HG03159 (cell line): ENCODE measurements at regions not wholly inside any gene's neighbourhood (a gene's known extent, or its start where the extent isn't known, plus 50 kb on each side); places are given as distances from the start of the nearest gene placed in this dataset.

Experiments used
- ATAC-seq: cut with Tn5 transposase; IDR thresholded peaks from one replicate; pipeline ENCODE4 v1.9.1; 2021; ENCODE audit warnings: mild to moderate bottlenecking, moderate library complexity; ENCODE audit not compliant: unreplicated experiment

DNA sequence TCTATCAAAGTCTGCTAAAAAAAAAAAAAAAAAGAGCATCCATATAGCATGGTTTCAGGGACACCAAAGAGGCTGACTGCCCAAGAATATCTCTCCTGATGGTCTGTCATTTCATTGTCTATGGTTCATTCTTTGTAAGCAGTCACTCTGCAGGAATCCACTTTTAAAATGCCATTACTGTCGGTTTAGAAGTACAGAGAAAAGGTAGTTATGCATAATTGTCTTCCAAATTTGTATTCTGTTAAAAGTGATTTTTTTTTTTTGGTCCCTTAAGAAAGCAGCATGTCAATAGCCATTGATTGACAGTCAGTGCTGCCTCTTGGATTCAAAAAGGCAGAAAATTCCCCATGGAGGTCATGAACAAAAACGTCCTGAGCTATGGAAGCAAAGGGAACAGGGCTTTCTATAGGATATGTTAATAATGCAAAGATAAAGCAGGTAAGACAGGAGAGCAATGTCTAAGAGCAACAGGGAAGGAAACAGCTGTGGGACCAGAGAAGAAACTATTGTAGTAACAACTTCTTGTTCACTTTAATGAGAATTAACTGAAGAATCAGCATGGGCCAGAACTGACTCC, 245.8 kb downstream of the TMX3 start:
- ATAC-seq, result no peak

DNA sequence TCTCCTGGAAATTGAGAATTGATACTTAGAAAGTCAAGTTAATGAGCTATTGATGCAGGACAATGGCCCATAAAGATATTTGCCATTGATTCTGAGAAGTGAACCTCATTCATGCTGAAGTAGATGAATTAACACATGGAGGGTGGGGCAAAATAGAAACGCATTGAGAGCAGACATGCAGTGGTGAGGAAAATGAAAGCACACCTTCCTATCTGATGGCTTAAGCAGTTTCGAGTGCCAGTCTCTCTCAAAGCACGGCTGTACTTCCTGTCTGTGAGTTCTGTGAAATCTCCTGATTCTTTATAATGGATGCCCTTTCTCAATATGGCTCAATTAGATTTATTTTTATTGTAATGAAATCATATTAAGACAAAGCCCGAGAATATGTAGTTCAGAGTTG, 247.0 kb downstream of the TMX3 start:
- no peak for ATAC-seq

DNA sequence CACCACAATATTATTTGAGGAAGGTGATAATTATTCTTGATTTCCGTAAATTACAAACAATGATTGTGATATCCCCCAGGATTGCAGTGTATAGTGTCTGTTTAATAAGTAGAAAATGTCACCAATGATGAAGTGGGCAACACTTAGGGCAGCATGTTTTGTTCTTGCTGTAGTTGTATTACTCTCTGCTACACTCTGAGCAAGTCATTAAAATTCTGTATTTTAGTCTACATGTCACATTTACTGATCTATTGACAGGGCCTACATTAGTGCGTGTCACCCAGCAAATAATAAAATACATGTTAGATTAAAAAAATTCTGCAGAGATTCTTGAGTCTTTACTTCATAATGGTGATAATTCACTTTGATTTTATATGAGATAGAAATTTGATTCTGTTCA, 247.6 kb downstream of the TMX3 start:
- no peak for ATAC-seq

DNA sequence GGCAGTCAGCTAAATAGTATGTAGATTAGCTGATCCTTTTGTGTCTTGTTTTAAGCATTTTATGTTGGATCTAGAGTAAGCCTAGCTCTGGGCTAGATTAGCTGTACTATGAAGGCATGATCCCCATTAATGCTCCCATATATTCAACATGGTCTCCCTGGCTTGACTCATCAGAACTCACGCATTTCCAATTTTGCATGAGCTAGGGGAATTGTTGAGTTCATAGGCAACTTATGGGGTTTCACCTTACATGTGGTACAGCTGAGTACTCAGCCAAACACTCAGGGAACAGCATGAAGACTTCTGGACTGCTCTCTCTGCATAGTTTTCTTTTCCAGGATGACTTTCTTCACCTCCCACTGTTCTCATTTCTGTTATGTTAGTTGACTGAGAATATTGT, 248.2 kb downstream of the TMX3 start:
- ATAC-seq, result no peak

DNA sequence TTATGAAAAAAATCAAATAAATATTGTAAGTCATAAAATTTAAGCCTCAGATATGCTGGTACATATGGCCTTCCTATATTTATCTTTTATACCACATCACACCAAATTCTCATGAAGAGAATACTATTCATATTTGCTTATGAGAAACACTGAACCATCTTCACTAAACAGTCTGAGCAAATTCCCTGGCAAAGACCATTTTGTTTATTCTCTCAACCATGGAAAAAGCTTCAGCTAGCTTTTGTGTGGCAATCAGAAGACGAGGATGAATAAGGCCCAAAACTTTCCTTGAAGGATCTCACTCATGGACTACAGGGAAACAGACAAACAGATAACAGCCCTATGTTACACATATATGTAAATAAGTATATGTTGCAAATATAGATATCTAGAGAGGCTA, 252.1 kb downstream of the TMX3 start:
- no peak for ATAC-seq

DNA sequence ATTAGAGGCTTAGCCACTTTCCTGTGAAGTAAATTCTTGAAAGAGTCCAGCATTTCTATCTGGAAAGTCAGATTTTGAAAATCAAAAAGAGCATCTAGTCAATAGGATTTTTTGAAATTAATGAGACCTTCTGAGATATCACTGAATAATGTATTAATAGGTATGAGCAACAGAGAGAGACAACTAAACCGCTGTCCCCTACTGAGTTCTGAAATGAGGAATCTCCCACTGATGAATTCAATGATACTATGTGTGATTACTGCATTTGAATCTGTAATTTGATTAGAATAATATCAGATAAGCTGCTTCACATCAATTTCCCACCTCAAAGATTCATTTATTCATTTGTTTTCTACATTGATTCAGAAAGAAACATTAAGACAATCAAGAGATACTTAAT, 252.8 kb downstream of the TMX3 start:
- ATAC-seq, result no peak

DNA sequence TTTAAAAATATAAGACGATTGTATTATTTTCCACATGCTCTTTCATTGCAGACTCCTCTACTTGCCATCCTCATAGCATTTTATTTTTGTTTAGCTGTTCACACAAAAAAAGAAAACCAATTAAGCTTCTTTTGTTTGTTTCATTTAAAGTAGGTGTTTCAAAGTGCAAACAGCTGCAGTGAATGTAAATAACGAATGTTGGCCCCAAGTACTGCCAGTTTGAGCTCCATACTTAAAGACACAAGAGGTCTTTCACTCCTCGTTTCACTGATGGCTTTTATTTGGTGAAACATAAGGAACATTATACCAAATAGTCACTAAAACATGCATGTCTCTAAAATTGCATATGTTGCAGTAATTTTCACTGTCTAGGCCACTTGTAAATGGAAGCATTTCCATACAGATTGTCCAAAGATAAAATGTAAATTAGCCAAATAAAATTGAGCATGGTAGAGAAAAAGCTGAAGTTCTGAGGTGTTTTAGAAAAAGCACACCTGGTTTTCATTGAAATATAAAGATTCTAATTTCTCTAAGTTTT, 253.4 kb downstream of the TMX3 start:
- ATAC-seq, result no peak

DNA sequence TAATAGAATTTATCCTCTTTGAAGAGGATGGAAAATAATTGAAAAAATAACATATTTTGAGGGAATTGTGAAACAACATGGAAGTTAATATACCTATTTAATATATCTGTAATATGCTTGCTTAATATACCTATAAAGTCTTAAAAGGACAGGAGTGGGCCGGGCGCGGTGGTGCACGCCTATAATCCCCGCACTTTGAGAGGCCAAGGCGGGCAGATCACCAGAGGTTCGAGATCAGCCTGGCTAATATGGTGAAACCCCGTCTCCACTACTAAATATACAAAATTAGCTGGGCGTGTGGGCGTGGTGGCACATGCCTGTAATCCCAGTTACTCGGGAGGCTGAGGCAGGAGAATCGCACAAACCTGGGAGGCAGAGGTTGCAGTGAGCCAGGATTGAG, 254.9 kb downstream of the TMX3 start:
- no peak for ATAC-seq

DNA sequence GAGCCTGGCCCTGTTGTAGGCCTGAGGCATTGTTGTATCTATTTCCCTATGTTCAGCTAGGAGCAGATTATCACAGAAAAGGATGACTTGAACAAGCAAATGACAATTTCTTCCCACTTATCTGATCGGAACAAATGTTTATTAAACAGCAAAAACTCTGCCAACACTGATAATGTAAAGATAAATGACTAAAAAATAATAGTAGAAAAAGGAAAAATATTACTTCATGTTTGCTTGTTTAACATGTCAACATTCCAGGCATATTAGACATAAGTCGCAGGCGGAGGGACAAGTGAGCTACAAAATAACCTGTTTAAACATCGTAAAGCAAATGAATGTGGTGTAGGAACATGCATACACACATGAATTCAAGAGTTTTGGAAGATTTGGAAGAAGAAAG, 257.9 kb downstream of the TMX3 start:
- no peak for ATAC-seq

DNA sequence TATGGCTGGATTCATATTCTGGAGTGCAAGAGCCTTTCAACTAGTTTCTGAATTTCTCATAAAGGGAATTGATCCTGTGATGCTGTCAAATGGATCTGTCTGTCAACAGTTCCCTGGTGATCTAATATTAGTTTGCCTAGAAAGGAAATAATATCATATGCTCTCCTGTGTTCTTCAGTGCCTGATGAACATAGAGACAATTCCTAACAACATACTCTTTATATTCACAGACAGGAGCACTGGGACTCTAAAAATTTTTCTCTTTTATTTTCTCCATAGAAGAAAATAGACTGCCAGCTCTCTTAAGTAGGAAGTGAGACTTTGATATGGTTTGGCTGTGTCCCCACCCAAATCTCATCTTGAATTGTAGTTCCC, 259.7 kb downstream of the TMX3 start:
- no peak for ATAC-seq

DNA sequence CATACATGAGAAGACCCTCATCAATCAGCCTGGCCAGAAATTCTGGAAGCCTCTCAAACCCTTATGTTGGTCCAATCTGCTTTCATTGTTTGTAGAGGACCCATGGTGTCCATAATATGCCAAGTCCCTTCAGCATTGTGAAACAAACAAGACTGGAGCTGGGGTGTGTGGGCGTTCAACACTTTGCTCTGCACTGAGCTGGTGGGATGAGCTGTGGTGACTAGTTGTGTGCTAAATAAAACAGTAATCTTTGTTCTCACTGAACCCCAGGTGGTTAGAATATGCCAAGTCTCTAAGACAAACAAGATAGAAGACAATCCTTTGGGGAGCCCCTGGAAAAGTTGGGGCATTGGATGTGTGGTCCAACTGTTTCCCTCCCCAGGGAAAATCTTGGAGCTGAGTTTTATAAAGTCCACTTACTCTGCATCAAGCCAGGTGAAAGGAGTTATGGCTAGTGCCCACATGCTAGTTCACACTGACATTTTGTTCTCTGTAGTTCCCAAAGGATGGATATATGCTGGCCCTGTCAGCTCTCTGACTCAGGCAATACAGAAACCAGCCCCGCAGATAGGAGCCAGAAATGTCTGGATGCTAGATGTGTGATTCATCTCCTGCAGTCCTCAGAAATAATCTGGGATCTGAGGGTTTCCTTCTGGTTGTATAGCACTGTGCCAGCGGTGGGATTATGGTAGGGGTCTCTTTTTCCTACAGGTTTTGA, 260.2 kb downstream of the TMX3 start:
- no peak for ATAC-seq

DNA sequence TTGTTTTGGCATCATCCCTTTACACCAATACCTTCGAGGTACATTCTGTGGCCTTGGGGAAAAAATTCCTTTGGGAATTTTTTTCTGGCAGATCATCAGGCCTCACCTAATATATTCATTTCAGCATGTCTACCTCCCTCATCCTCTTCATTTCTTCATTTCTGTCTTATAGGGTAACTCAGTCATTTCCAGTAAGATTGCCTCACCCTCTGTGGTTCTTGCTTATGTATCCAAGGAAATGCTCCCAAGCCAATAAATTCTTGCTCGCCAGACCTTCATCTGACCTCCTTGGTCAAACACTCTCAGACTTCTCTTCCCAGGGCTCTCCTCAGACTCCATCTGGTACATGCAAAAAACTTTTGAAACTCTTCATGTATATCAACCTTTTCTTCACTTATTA, 265.6 kb downstream of the TMX3 start:
- ATAC-seq, result no peak

DNA sequence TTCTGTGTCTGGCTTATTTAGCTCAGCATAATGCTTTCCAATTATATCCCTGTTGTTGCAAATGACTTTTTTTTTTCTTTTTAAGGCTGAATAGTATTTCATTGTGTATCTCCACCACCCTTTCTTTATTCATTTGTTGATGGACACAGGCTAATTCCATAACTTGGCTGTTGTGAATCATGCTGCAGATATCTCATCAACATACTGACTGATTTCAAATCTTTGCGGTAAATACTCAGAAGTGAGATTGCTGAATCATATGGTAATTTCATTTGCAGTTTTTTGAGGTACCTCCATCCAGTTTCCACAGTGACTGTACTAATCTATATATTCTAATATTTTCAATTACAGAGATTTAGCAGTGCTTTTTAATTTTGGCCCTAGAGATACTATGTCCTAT, 266.2 kb downstream of the TMX3 start:
- no peak for ATAC-seq

DNA sequence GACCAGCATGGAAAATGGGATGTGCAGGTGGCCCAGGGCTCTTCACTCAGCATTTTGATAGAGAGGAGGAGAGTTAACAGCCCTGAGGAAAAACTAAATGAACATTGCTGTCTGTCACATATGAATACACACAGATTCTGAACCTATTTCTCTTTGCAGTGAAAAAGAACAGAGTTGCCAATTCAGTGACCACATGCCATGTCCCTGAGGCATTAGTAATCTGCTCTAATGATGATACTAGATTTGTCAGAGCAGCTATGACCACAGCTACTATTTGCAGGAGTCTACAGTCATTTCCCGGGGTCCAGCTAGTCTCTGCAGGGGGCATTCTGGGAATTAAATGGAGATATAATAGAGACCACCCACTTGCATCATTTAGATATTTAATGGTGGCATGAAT, 267.6 kb downstream of the TMX3 start:
- ATAC-seq, result no peak

DNA sequence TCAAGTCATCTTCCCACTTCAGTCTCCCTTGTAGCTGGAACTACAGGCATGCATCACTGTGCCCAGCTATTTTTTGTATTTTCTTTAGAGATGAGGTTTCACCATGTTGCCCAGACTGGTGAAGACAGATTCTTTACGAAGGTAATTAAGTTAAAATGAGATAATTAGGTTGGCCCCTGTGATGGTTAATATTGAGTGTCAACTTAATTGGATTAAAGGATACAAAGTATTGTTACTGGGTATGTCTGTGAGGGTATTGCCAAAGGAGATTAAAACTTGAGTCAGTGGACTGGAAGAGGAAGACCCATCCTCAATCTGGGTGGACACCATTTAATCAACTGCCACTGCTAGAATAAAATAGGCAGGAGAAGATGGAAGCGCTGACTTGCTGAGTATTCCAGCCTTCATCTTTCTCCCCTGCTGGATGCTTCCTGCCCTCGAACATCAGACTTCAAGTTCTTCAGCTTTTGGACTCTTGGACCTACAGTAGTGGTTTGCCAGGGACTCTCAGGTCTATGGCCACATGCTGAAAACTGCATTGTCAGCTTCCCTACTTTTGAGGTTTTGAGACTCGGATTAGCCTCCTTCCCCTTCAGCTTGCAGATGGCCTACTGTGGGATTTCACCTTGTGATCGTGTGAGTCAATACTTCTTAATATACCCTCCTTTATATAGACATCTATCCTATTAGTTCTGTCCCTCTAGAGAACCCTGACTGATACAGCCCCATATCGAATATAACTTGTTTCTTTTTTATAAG, 269.1 kb downstream of the TMX3 start:
- no peak for ATAC-seq

DNA sequence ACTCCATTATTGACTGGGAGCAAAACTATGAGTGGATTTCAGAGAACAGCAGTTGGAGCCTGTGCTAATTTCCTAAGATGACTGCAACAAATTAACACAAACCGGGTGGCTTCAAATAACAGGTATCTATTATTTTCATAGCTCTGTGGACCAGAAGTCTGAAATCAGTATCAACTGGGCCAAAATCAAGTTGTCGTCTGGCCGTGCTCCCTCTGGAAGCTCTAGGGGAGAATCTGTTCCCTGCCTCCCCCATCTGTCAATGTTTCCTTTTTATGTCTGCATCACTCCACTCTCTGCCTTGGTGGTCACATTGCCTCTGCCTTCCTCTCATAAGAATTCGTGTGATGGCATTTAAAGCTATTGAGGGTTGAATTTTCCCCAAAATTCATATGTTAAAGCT, 269.8 kb downstream of the TMX3 start:
- no peak for ATAC-seq

DNA sequence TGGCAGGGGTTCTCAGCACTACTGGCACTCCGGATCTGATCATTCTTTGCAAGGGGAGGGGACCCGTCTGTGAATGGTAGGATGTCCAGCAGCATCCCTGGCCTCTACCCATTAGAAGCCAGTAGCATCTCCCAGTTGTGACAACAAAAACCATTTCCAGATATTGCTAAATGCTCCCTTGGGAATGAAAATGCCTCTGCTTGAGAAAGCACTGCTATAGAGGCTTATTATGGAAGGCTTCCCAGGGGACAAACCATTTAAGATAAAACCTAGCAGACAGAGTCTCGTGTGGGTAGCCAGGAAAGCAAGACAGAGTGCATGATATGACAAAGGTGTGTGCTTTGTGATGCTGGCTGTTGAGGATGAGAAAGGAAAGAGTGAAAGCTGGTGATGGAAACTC, 273.7 kb downstream of the TMX3 start:
- ATAC-seq, result no peak

DNA sequence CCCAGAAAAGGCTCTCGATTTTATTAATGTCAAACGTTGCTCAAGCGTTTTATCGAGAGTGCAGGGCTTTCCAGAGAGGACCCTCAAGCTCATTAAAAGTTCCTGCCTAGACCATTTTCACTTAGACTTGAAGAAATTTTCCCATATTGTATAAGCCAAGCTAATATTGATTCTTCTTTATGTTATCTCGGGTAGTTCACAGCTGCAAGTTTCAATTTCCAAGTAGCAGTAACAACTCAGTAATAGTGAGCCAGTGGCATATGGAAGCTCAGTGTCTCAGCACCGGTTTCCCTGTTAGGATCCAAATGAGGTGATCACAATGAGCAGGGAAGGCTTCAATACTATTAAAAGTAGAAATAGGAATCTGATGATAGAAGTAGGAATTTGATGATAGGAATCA, 274.5 kb downstream of the TMX3 start:
- ATAC-seq, result no peak

DNA sequence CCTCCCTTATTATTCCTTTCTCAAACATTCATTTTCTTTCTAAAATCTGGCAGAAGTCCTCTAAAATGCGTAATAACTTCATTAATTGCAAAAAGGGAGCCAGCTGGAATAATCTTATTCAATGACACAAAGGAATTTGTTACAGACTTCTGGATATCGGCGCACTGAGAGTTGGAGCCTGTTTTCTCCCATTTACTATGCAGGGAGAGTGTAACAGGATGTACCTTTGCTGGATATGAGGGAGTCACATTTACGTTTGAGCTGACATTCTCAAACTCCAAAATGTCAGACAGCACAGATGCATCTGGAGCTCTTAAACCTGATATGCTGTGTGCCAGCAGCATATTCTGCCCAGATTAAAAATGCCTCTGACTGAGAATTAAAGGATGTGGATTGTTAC, 275.3 kb downstream of the TMX3 start:
- ATAC-seq, result no peak

DNA sequence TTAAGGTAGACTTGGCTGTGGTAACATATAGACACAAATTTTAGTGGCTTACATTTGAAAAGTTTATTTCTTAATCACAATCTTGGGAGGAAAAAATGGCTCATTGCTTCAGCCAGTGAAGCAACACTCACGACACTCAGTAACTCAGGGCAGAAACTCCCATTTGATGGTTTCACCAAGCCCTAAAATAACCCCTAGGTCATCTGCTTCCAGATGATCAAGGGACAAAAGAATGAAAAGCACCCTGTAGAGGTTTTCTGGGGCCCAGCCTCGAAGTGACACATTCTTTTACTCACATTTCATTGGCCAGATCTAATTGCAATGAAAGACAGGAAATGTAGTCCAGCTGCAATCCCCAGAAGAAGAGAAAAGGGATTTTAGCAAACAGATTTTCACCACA, 275.9 kb downstream of the TMX3 start:
- ATAC-seq, result no peak

DNA sequence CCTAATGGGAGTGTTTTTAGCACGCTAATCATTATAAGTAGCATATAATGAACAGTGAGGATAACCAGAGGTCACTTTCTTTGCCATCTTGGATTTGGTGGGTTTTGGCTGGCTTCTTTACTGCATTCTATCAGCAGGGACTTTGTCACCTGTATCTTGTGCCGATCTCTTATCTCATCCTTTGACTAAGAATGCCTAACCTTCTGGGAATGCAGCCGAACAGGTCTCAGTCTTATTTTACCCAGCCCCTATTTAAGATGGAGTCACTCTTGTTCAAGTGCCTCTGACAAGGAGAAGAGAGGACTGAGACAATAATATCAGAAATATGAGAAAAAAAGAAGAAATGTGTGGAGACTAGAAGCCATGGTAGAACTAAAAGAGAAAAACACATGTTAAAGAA, 276.4 kb downstream of the TMX3 start:
- no peak for ATAC-seq

DNA sequence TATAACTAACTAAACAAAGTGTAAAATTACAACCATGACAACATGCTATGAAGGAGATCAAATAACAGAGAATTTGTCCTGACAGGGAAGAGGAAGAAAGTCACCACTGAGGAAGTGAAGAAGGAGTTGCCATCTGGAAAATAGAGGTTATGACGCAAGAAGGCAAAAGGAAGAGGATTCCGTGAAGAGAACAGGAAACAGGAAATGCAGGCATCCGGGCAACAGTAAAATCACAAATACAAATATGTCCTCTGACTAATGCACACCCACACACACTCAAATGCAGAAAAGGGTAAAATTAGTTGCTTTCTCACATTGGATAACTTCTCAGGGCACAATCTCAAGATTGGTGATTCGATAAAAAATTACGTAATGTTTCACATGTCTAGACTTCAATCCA, 278.4 kb downstream of the TMX3 start:
- ATAC-seq, result no peak
